Smooth muscle cell (in vitro differentiated cells): ENCODE measurements at regions not wholly inside any gene's neighbourhood (a gene's known extent, or its start where the extent isn't known, plus 50 kb on each side); places are given as distances from the start of the nearest gene placed in this dataset.

Experiments
- DNase-seq: peaks from one replicate; lab custom pipeline; 2025; ENCODE audit not compliant: unreplicated experiment; lab: John Stamatoyannopoulos, UW
- H2AFZ ChIP-seq: fragments of 200-600 bp; sonication (generic); 2 replicates; pipeline ENCODE4 v1.6.0; 2016; ENCODE audit warnings: antibody characterized with exemption, low read depth, mild to moderate bottlenecking
- H3F3A ChIP-seq: fragments of 200-600 bp; sonication (generic); 2 replicates; pipeline ENCODE4 v1.6.0; 2017; ENCODE audit warnings: antibody characterized with exemption, low read depth
- H3K27ac ChIP-seq: fragments of 200-600 bp; sonication (generic); 2 replicates; pipeline ENCODE4 v1.5.1; 2016; ENCODE audit warnings: low read depth, mild to moderate bottlenecking
- H3K27me3 ChIP-seq: fragments of 200-600 bp; sonication (generic); 2 replicates; pipeline ENCODE4 v1.6.1; 2016; ENCODE audit warnings: low read depth, mild to moderate bottlenecking
- H3K36me3 ChIP-seq: fragments of 200-600 bp; sonication (generic); 2 replicates; pipeline ENCODE4 v1.5.1; 2016; ENCODE audit warnings: low read depth
- H3K4me1 ChIP-seq: fragments of 200-600 bp; sonication (generic); 2 replicates; pipeline ENCODE4 v1.5.1; 2016; ENCODE audit warnings: low read depth
- H3K4me2 ChIP-seq: fragments of 200-600 bp; sonication (generic); 2 replicates; pipeline ENCODE4 v1.6.0; 2016; ENCODE audit warnings: mild to moderate bottlenecking
- H3K4me3 ChIP-seq: fragments of 200-600 bp; sonication (generic); 2 replicates; pipeline ENCODE4 v1.5.1; 2016; ENCODE audit warnings: mild to moderate bottlenecking
- H3K79me2 ChIP-seq: fragments of 200-600 bp; sonication (generic); 2 replicates; pipeline ENCODE4 v1.6.0; 2016; ENCODE audit warnings: low read depth, mild to moderate bottlenecking
- H3K9ac ChIP-seq: fragments of 200-600 bp; sonication (generic); 2 replicates; pipeline ENCODE4 v1.6.0; 2016; ENCODE audit warnings: low read depth
- H3K9me3 ChIP-seq: fragments of 200-600 bp; sonication (generic); replicated peaks from 2 replicates; pipeline ENCODE4 v1.5.1; 2016; ENCODE audit warnings: low read depth
- H4K20me1 ChIP-seq: fragments of 200-600 bp; sonication (generic); 2 replicates; pipeline ENCODE4 v1.6.0; 2016; ENCODE audit warnings: low read depth
- WGBS: methylation state at CpG from one replicate; pipeline ENCODE4 v1.1.7; 2016; ENCODE audit warnings: low lambda C conversion rate; 5-methylcytosine and 5-hydroxymethylcytosine counted together
- TF ChIP-seq, protein P1 (sequence below): fragments of 200-600 bp; sonication (generic); IDR thresholded peaks from 2 replicates; pipeline ENCODE4 v1.5.1; 2017; ENCODE audit warnings: borderline replicate concordance, mild to moderate bottlenecking, antibody characterized with exemption; ENCODE audit not compliant: insufficient read depth, poor library complexity, severe bottlenecking

DNA sequence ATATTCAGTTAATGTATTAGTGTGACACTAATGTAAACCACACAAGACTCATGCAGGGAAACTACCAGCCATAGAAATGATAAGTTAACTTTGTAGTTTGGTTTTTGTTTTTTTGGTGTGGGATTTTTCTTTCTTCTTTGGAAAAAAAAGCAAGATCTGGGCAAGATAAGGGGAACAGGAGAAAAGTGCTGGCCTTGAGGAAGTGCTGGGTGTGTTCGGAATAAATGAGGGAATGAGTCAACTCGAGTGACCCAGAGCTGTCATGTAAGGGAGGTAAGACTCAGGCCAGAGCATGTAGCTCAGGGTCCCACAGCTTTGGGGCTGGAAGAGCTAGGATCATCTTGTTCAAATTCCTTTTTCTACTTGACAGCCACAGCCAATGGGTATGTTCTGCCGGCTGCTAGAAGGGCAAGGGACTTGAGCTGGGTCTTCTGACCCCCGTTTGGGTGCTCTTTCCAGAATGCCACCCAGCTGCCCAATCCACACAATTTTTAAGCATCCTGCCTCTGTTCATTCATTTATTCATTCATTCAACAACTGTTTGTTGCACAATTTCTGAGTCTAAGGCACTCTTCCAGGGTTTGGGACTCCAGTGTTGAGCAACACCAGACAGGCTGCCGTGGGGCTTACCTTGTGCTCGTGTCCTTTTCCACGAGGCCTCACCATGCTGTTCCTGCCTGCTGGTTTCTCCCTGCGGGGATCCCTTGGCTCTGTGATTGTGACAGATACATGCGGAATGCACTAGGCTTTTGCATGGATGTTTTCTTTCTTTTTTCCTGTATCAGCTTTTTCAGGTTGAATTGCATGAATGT lies 54.5 kb downstream of the CLDN34 start:
- Histone ChIP-seq H3K9me3 (no peaks in the 10 kb centered on the region), H3K27me3 (no peaks in the 10 kb centered on the region), H3K27ac (no peak overlapping the region), H3K36me3 (no peaks in the 10 kb centered on the region), H3K4me3 (no peak overlapping the region), H2AFZ (no peak overlapping the region), H3K79me2 (peaks cover 16% of the 10 kb centered on the region), H3K9ac (no peak overlapping the region), H3K4me2 (no peak overlapping the region), H3F3A (peaks cover 7% of the 10 kb centered on the region), H4K20me1 (peaks cover 76% of the 10 kb centered on the region), H3K4me1 (peaks cover 8% of the 10 kb centered on the region)
- no peak for DNase-seq
- 72% methylated on average over 9 of the region's 9 CpGs for WGBS
- TF ChIP-seq, protein P1, sequence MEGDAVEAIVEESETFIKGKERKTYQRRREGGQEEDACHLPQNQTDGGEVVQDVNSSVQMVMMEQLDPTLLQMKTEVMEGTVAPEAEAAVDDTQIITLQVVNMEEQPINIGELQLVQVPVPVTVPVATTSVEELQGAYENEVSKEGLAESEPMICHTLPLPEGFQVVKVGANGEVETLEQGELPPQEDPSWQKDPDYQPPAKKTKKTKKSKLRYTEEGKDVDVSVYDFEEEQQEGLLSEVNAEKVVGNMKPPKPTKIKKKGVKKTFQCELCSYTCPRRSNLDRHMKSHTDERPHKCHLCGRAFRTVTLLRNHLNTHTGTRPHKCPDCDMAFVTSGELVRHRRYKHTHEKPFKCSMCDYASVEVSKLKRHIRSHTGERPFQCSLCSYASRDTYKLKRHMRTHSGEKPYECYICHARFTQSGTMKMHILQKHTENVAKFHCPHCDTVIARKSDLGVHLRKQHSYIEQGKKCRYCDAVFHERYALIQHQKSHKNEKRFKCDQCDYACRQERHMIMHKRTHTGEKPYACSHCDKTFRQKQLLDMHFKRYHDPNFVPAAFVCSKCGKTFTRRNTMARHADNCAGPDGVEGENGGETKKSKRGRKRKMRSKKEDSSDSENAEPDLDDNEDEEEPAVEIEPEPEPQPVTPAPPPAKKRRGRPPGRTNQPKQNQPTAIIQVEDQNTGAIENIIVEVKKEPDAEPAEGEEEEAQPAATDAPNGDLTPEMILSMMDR: no peak

DNA sequence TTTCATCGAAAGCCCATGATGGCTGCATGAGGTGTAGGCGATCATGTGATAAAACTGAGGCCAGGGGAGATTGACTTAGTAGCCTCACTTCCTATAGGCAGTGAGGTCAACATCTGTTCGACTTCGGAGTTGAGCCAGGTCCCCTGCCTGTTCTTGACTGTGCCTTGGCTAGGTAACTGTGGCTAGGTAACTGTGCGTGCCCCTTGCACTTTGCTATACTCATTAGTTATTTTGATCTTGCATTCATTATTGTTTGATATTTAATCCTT lies 55.0 kb downstream of the CLDN34 start:
- Histone ChIP-seq H4K20me1 (peaks cover 75% of the 10 kb centered on the region), H3K9me3 (no peaks in the 10 kb centered on the region), H3K36me3 (no peaks in the 10 kb centered on the region), H3K79me2 (peaks cover 14% of the 10 kb centered on the region), H3K4me3 (no peak overlapping the region), H3K4me2 (no peak overlapping the region), H3K4me1 (peaks cover 6% of the 10 kb centered on the region), H2AFZ (no peak overlapping the region), H3F3A (peaks cover 2% of the 10 kb centered on the region), H3K27ac (no peak overlapping the region), H3K9ac (no peak overlapping the region), H3K27me3 (no peaks in the 10 kb centered on the region)
- 84% methylated on average over 5 of the region's 5 CpGs for WGBS
- TF ChIP-seq, protein P1: no peak
- DNase-seq: no peak

DNA sequence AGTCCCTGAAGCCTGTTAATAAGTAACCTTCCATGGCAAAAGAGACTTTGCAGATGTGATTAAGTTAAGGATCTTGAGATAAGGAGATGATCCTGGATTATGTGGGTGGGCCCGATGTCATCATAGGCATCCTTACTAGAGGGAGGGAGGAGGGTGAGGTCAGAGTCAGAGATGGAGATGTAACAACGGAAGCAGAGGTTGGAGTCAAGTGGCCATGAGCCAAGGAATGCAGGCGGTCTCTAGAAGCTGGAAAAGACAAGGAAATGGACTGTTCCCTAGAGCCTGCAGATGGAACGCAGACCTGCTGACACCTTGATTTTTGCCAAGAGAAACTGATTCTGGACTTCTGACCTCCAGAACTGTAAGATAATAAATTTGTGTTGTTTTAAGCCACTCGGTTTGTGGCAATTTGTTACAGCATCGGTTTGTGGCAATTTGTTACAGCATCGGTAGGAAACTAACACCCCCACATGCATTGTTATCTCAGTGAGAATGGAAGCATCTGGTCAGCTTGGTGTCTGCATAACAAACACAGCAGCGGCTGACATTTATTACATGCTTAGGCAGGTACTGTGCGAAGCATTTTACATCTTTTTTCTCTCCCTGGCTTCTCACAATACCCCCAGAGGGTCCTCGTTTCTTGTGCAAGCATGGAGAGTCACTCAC lies 55.6 kb downstream of the CLDN34 start:
- Histone ChIP-seq H3K27me3 (no peaks in the 10 kb centered on the region), H3K79me2 (peaks cover 10% of the 10 kb centered on the region), H3K36me3 (no peaks in the 10 kb centered on the region), H3K4me1 (peaks cover under 1% of the 10 kb centered on the region), H3K9me3 (no peaks in the 10 kb centered on the region), H3K27ac (no peak overlapping the region), H3K9ac (no peak overlapping the region), H2AFZ (no peak overlapping the region), H3F3A (no peaks in the 10 kb centered on the region), H3K4me3 (no peak overlapping the region), H4K20me1 (peaks cover 80% of the 10 kb centered on the region), H3K4me2 (no peak overlapping the region)
- 75% methylated on average over 10 of the region's 10 CpGs for WGBS
- TF ChIP-seq, protein P1: no peak
- DNase-seq: no peak
